Upper lobe of left lung (tissue), 4 donors: ENCODE measurements at regions not wholly inside any gene's neighbourhood (a gene's known extent, or its start where the extent isn't known, plus 50 kb on each side); places are given as distances from the start of the nearest gene placed in this dataset.

Experiments
- POLR2A ChIP-seq, 4 donors: fragments of 450-650 bp; IDR thresholded peaks; one replicate each; pipeline ENCODE4 v1.5.1; 2016 to 2017; ENCODE audit warnings: antibody characterized with exemption in 4 of 4, mild to moderate bottlenecking in 2 of 4
- TF ChIP-seq, protein P1 (sequence below), 6 experiments: fragments of 450-650 bp in 4 of 6; fragments of 200-600 bp in 2 of 6; sonication (generic) in 2 of 6; IDR thresholded peaks; one replicate each; pipeline ENCODE4 v1.5.1; 2016 to 2019; ENCODE audit warnings: antibody characterized with exemption in 6 of 6

DNA sequence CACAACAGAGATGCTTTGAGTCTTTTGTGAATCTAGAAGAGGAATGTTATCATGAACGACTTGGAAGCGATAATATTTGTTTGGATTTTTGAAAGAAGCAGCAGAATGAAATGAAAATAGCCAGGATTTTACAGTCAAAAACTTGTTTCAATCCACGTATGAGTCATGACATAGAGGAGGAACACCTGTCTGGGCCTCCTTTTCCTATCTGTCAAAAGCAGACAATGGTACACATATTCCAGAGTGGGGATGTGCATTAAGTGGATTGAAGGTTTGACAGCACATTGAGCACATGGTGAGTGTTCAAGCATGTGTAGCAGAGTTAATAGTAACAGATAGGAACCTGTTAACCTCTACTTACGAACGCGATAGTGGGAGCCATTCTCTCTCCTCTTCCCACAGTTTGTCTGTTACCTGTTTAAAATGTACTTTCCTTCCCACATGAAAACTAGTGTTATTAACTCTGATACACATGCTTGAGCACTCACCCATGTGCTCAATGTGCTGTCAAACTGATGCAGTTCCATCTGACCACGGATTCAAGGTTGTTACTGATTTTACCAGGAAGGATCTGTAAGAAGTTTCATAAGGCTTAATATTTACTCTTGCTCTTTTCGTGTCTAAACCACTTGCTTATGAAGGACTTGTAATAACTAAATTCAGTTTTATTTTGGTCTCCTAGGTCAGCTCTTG, 863.4 kb upstream of the SOX11 start:
- TF ChIP-seq, protein P1, sequence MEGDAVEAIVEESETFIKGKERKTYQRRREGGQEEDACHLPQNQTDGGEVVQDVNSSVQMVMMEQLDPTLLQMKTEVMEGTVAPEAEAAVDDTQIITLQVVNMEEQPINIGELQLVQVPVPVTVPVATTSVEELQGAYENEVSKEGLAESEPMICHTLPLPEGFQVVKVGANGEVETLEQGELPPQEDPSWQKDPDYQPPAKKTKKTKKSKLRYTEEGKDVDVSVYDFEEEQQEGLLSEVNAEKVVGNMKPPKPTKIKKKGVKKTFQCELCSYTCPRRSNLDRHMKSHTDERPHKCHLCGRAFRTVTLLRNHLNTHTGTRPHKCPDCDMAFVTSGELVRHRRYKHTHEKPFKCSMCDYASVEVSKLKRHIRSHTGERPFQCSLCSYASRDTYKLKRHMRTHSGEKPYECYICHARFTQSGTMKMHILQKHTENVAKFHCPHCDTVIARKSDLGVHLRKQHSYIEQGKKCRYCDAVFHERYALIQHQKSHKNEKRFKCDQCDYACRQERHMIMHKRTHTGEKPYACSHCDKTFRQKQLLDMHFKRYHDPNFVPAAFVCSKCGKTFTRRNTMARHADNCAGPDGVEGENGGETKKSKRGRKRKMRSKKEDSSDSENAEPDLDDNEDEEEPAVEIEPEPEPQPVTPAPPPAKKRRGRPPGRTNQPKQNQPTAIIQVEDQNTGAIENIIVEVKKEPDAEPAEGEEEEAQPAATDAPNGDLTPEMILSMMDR (IDR thresholded peaks at IDR 0.05), result no peak
- TF ChIP-seq POLR2A (IDR thresholded peaks at IDR 0.05), result no peak
